H1 (cell line): ENCODE measurements at regions not wholly inside any gene's neighbourhood (a gene's known extent, or its start where the extent isn't known, plus 50 kb on each side); places are given as distances from the start of the nearest gene placed in this dataset.

Experiments
- CTCF ChIA-PET: fragments of 300-600 bp; sonication (Branson Sonifier 250); formaldehyde crosslinking; loops from one replicate; lab custom pipeline; 2021; ENCODE audit not compliant: partially characterized antibody; lab: Charles Lee
- POLR2A ChIA-PET: fragments of 300-600 bp; sonication (Branson Sonifier 250); formaldehyde crosslinking; loops from one replicate; lab custom pipeline; 2021; ENCODE audit warnings: inconsistent platforms; ENCODE audit not compliant: partially characterized antibody; lab: Charles Lee
- DNase-seq, 2 experiments: peaks; one replicate each; pipeline versions ENCODE4 v3.0.0 to v3.0.0-alpha.2; 2010 to 2022; ENCODE audit warnings: low spot score in 2 of 2, low read depth in 1 of 2, mixed read lengths in 1 of 2
- FAIRE-seq: peaks from 2 replicates; lab custom pipeline; 2011; peaks lifted over from hg19 to GRCh38; lab: Jason Lieb, UNC
- H2AFZ ChIP-seq: 2 replicates; pipeline ENCODE4 v1.8.1; 2012; ENCODE audit warnings: low read length, inconsistent platforms
- H2AK5ac ChIP-seq: 2 replicates; pipeline ENCODE4 v1.6.1; 2013; ENCODE audit warnings: low read depth, low read length
- H2BK120ac ChIP-seq: replicated peaks from 2 replicates; pipeline ENCODE3; 2013; ENCODE audit warnings: low read depth, low read length, inconsistent platforms
- H2BK12ac ChIP-seq: 2 replicates; pipeline ENCODE4 v1.6.1; 2013; ENCODE audit warnings: low read depth, low read length
- H2BK15ac ChIP-seq: 2 replicates; pipeline ENCODE4 v1.6.1; 2013; ENCODE audit warnings: low read length
- H2BK20ac ChIP-seq: 2 replicates; pipeline ENCODE4 v1.6.1; 2013; ENCODE audit warnings: low read length
- H2BK5ac ChIP-seq: 2 replicates; pipeline ENCODE4 v1.6.1; 2013; ENCODE audit warnings: low read depth, low read length
- H3K14ac ChIP-seq: 2 replicates; pipeline ENCODE4 v1.6.1; 2013; ENCODE audit warnings: inconsistent platforms; ENCODE audit not compliant: insufficient read length
- H3K18ac ChIP-seq: 2 replicates; pipeline ENCODE4 v1.6.1; 2013; ENCODE audit warnings: low read length; ENCODE audit errors: extremely low read depth
- H3K23ac ChIP-seq: 2 replicates; pipeline ENCODE4 v1.6.1; 2013; ENCODE audit warnings: inconsistent platforms; ENCODE audit not compliant: insufficient read length
- H3K23me2 ChIP-seq: 2 replicates; pipeline ENCODE4 v1.6.1; 2013; ENCODE audit warnings: low read depth, low read length
- H3K27ac ChIP-seq: 2 replicates; pipeline ENCODE4 v1.6.1; 2011; ENCODE audit warnings: low read depth, low read length, inconsistent platforms
- H3K27me3 ChIP-seq, 4 experiments: replicated peaks in 1 of 4; 1 replicate in 1 of 4; 2 replicates in 3 of 4; pipeline versions ENCODE4 v1.6.1 to v1.8.1; 2011 to 2013; ENCODE audit warnings: low read length in 3 of 4, mild to moderate bottlenecking in 3 of 4, inconsistent platforms in 2 of 4, mixed read lengths in 2 of 4, moderate library complexity in 1 of 4; ENCODE audit not compliant: control insufficient read depth in 3 of 4, insufficient read depth in 3 of 4; ENCODE audit errors: extremely low read depth in 1 of 4
- H3K36me3 ChIP-seq, 4 experiments: 2 replicates each; pipeline versions ENCODE4 v1.6.1 to v1.8.1; 2011 to 2013; ENCODE audit warnings: mild to moderate bottlenecking in 4 of 4, low read length in 3 of 4, moderate library complexity in 2 of 4, control low read depth in 1 of 4, inconsistent platforms in 1 of 4; ENCODE audit not compliant: insufficient read depth in 4 of 4, control insufficient read depth in 2 of 4
- H3K4ac ChIP-seq: replicated peaks from 2 replicates; pipeline ENCODE3; 2013; ENCODE audit warnings: low read length, low read depth, mixed read lengths, inconsistent platforms; ENCODE audit not compliant: insufficient read length
- H3K4me1 ChIP-seq, 4 experiments: replicated peaks in 1 of 4; 1 replicate in 1 of 4; 2 replicates in 3 of 4; pipeline versions ENCODE4 v1.6.1 to v1.8.1; 2011 to 2013; ENCODE audit warnings: low read length in 3 of 4, inconsistent platforms in 2 of 4, mixed read lengths in 1 of 4; ENCODE audit not compliant: insufficient read depth in 4 of 4, control insufficient read depth in 3 of 4
- H3K4me2 ChIP-seq, 2 experiments: 2 replicates each; pipeline versions ENCODE4 v1.6.1 to v1.8.1; 2011 to 2013; ENCODE audit warnings: low read depth in 2 of 2, low read length in 2 of 2, control low read depth in 1 of 2, inconsistent platforms in 1 of 2, mild to moderate bottlenecking in 1 of 2; ENCODE audit not compliant: insufficient read depth in 1 of 2
- H3K4me3 ChIP-seq, 4 experiments: fragments of 200-600, 300-600 bp in 1 of 4; sonication (generic), shearing (Covaris generic), sonication (Bioruptor Twin) in 1 of 4; 2 replicates each; pipeline versions ENCODE4 v1.5.1 to v1.8.1; 2011 to 2016; ENCODE audit warnings: low read length in 4 of 4, low read depth in 3 of 4, control low read depth in 2 of 4, inconsistent platforms in 2 of 4, mild to moderate bottlenecking in 2 of 4, mixed read lengths in 1 of 4, moderate library complexity in 1 of 4; ENCODE audit not compliant: insufficient read depth in 2 of 4; ENCODE audit errors: extremely low read depth in 1 of 4
- H3K56ac ChIP-seq: replicated peaks from 2 replicates; pipeline ENCODE3; 2013; ENCODE audit warnings: low read depth, mild to moderate bottlenecking, mixed read lengths, low read length, inconsistent platforms; ENCODE audit not compliant: insufficient read length
- H3K79me1 ChIP-seq: 2 replicates; pipeline ENCODE4 v1.6.1; 2013; ENCODE audit warnings: low read depth, low read length, control low read depth
- H3K79me2 ChIP-seq, 2 experiments: 2 replicates each; pipeline versions ENCODE4 v1.6.1 to v1.8.1; 2012 to 2013; ENCODE audit warnings: low read length in 2 of 2, mild to moderate bottlenecking in 2 of 2, inconsistent platforms in 1 of 2; ENCODE audit not compliant: insufficient read depth in 2 of 2, control insufficient read depth in 1 of 2
- H3K9ac ChIP-seq, 4 experiments: replicated peaks in 1 of 4; 1 replicate in 1 of 4; 2 replicates in 3 of 4; pipeline versions ENCODE4 v1.6.1 to v1.8.1; 2011 to 2013; ENCODE audit warnings: low read depth in 3 of 4, low read length in 3 of 4, control low read depth in 2 of 4, mild to moderate bottlenecking in 2 of 4, moderate library complexity in 2 of 4, inconsistent platforms in 1 of 4; ENCODE audit errors: extremely low read depth in 1 of 4
- H3K9me3 ChIP-seq, 2 experiments: 2 replicates each; pipeline versions ENCODE4 v1.6.1 to v1.8.1; 2012 to 2013; ENCODE audit warnings: mild to moderate bottlenecking in 2 of 2, moderate library complexity in 2 of 2, control low read depth in 1 of 2, inconsistent platforms in 1 of 2, low read depth in 1 of 2, low read length in 1 of 2, mixed read lengths in 1 of 2; ENCODE audit not compliant: insufficient read depth in 2 of 2
- H4K20me1 ChIP-seq, 2 experiments: replicated peaks in 1 of 2; 2 replicates each; pipeline versions ENCODE3 to v1.8.1; 2011 to 2013; ENCODE audit warnings: inconsistent platforms in 2 of 2, low read length in 2 of 2, mild to moderate bottlenecking in 1 of 2; ENCODE audit not compliant: insufficient read depth in 2 of 2, control insufficient read depth in 1 of 2
- H4K5ac ChIP-seq: 2 replicates; pipeline ENCODE4 v1.6.1; 2013; ENCODE audit warnings: low read length, low read depth, mixed read lengths, inconsistent platforms; ENCODE audit not compliant: insufficient read length
- H4K8ac ChIP-seq: 2 replicates; pipeline ENCODE4 v1.8.0; 2013; ENCODE audit warnings: mild to moderate bottlenecking, moderate library complexity, low read length, inconsistent platforms; ENCODE audit not compliant: insufficient read depth; ENCODE audit errors: extremely low read depth
- H4K91ac ChIP-seq: replicated peaks from 2 replicates; pipeline ENCODE3; 2013; ENCODE audit warnings: low read length, mixed read lengths, inconsistent platforms; ENCODE audit not compliant: insufficient read length
- BCL11A ChIP-seq, 2 experiments: IDR thresholded peaks; one replicate each; pipeline ENCODE4 v1.6.1; 2011; ENCODE audit warnings: low read depth in 2 of 2, low read length in 2 of 2, mild to moderate bottlenecking in 2 of 2
- CBX8 ChIP-seq: fragments of 300-800, 300-1000 bp; sonication (generic); IDR thresholded peaks from 2 replicates; pipeline ENCODE4 v1.7.1; 2016; ENCODE audit warnings: low read depth, low read length, borderline replicate concordance
- CEBPB ChIP-seq: IDR thresholded peaks from 2 replicates; pipeline ENCODE4 v1.6.1; 2012; ENCODE audit warnings: low read depth, low read length
- CHD1 ChIP-seq: IDR thresholded peaks from 2 replicates; pipeline ENCODE4 v1.6.1; 2012; ENCODE audit warnings: low read depth, low read length, improper control_type of control experiment
- GABPA ChIP-seq: IDR thresholded peaks from 2 replicates; pipeline ENCODE4 v1.6.1; 2011; ENCODE audit warnings: mild to moderate bottlenecking, low read length, moderate library complexity, borderline replicate concordance; ENCODE audit not compliant: insufficient read depth
- KDM1A ChIP-seq: fragments of 200-600, 300-600 bp; sonication (generic); IDR thresholded peaks from 2 replicates; pipeline ENCODE4 v1.7.1; 2016; ENCODE audit warnings: mild to moderate bottlenecking, low read length, borderline replicate concordance
- NANOG ChIP-seq: IDR thresholded peaks from 2 replicates; pipeline ENCODE4 v1.6.1; 2011; ENCODE audit warnings: low read length, low read depth, mild to moderate bottlenecking, inconsistent platforms; ENCODE audit not compliant: insufficient read depth, poor library complexity, severe bottlenecking
- ZNF274 ChIP-seq: IDR thresholded peaks from 2 replicates; pipeline ENCODE4 v1.7.0; 2012; ENCODE audit warnings: low read length, borderline replicate concordance; ENCODE audit errors: extremely low read depth
- WGBS, 2 experiments: shearing (Covaris generic) in 1 of 2; methylation state at CpG; one replicate each; pipeline versions ENCODE4 v1.1.6 to v1.1.7; 2013 to 2015; ENCODE audit warnings: low lambda C conversion rate in 2 of 2, mixed read lengths in 2 of 2, inconsistent platforms in 1 of 2, low coverage in 1 of 2, missing lambda C conversion rate in 1 of 2; ENCODE audit not compliant: insufficient replicate concordance in 2 of 2, insufficient coverage in 1 of 2, insufficient read length in 1 of 2; ENCODE audit errors: extremely low coverage in 1 of 2, missing lambda C conversion rate in 1 of 2; 5-methylcytosine and 5-hydroxymethylcytosine counted together

- Histone ChIP-seq H3K36me3 (no peaks in the 10 kb centered on the region), H3K9me3 (peaks cover 0 to 3% of the 10 kb centered on the region in 2 experiments; a peak in 1 of 4 replicates), H2BK120ac (no peak overlapping the region), H2AK5ac (no peak overlapping the region), H3K23me2 (no peaks in the 10 kb centered on the region), H3K14ac (no peak overlapping the region), H2AFZ (no peak overlapping the region), H3K27me3 (no peaks in the 10 kb centered on the region), H2BK12ac (no peak overlapping the region), H3K56ac (no peak overlapping the region), H3K4me1 (no peaks in the 10 kb centered on the region), H3K79me1 (no peaks in the 10 kb centered on the region), H3K18ac (no peak overlapping the region), H3K4me3 (no peak overlapping the region), H4K8ac (no peak overlapping the region; the same call in 1 of the 2 replicates), H2BK15ac (no peak overlapping the region), H4K5ac (no peak overlapping the region), H2BK5ac (no peak overlapping the region), H3K23ac (no peak overlapping the region), H2BK20ac (no peak overlapping the region), H3K4ac (no peak overlapping the region), H4K91ac (no peak overlapping the region), H3K4me2 (no peak overlapping the region), H3K9ac (no peak overlapping the region), H4K20me1 (no peaks in the 10 kb centered on the region), H3K27ac (no peak overlapping the region), H3K79me2 (no peaks in the 10 kb centered on the region)
- no peak for DNase-seq
- 79% methylated on average over 6 of the region's 12 CpGs; no CpG with 5 or more reads in 1 of the 2 experiments for WGBS, 2 experiments
- CTCF ChIA-PET, result no interaction called here
- no peak for FAIRE-seq
- TF ChIP-seq CBX8, result no peak
- TF ChIP-seq BCL11A (IDR thresholded peaks at IDR 0.05; ENCODE audit: low read depth in 2 of 2, low read length in 2 of 2), result no peak
- no peak for TF ChIP-seq GABPA
- TF ChIP-seq KDM1A, result no peak
- TF ChIP-seq ZNF274, result no peak
- TF ChIP-seq CHD1, result no peak
- TF ChIP-seq CEBPB, result no peak
- TF ChIP-seq NANOG, result no peak
- POLR2A ChIA-PET, result no interaction called here
Observed at GRCh38 chrX:27380163-27380845, 82.8 kb downstream of the PPP4R3C start.
